HG03064 (cell line): ENCODE measurements at regions not wholly inside any gene's neighbourhood (a gene's known extent, or its start where the extent isn't known, plus 50 kb on each side); places are given as distances from the start of the nearest gene placed in this dataset.
"Not testable (repeated sequence)": the region's sequence is repeated elsewhere in the genome, so short reads cannot be mapped to it uniquely, and the experiment has no call there.

ENCODE experiments used
- ATAC-seq: cut with Tn5 transposase; IDR thresholded peaks from one replicate; pipeline ENCODE4 v1.9.1; 2021; ENCODE audit warnings: low read depth; ENCODE audit not compliant: unreplicated experiment

- no peak for ATAC-seq
Measured at GRCh38 chr12:47610686-47611252, 95.1 kb downstream of the RPAP3 start.

GRCh38 chr12:47609806-47610205 is 96.0 kb downstream of the RPAP3 start:
- ATAC-seq: no peak

GRCh38 chr12:47608671-47609070 is 97.2 kb downstream of the RPAP3 start:
- ATAC-seq: not testable (repeated sequence)

- ATAC-seq: no peak
Measured at GRCh38 chr12:47604221-47604873, 101.5 kb downstream of the RPAP3 start.

- ATAC-seq: no peak
Measured at GRCh38 chr12:47602949-47603558, 102.8 kb downstream of the RPAP3 start.

GRCh38 chr12:47602325-47602724 is 103.5 kb downstream of the RPAP3 start:
- no peak for ATAC-seq

GRCh38 chr12:47601071-47601470 is 104.8 kb downstream of the RPAP3 start:
- no peak for ATAC-seq

GRCh38 chr12:47591795-47592194 is 114.0 kb downstream of the RPAP3 start:
- ATAC-seq: no peak

GRCh38 chr12:47591361-47591791 is 114.5 kb downstream of the RPAP3 start:
- ATAC-seq: no peak

- ATAC-seq: no peak
Measured at GRCh38 chr12:47590771-47591360, 115.0 kb downstream of the RPAP3 start.

GRCh38 chr12:47586952-47587669 is 118.7 kb downstream of the RPAP3 start:
- no peak for ATAC-seq

- ATAC-seq: no peak
Measured at GRCh38 chr12:47585507-47585906, 120.3 kb downstream of the RPAP3 start.

GRCh38 chr12:47578836-47579235 is 127.0 kb downstream of the RPAP3 start:
- no peak for ATAC-seq

GRCh38 chr12:47577206-47577989 is 128.4 kb downstream of the RPAP3 start:
- ATAC-seq: no peak

GRCh38 chr12:47576289-47576945 is 129.4 kb downstream of the RPAP3 start:
- ATAC-seq: no peak

- no peak for ATAC-seq
Measured at GRCh38 chr12:47574252-47575021, 131.4 kb downstream of the RPAP3 start.

- ATAC-seq: no peak
Measured at GRCh38 chr12:47573146-47573659, 132.6 kb downstream of the RPAP3 start.

- ATAC-seq: no peak
Measured at GRCh38 chr12:47570151-47570550, 135.7 kb downstream of the RPAP3 start.

GRCh38 chr12:47562201-47562600 is 143.6 kb downstream of the RPAP3 start:
- no peak for ATAC-seq
